Activated T-helper 1 cell treated with anti-CD3 and anti-CD28 coated beads, Interleukin-12 subunit alpha, Interleukin-12 subunit beta, Interleukin-2, Interleukin-4 antibody, amounts not matched to agents 30 ng/mL and 10 ng/mL and 1 ng/mL, durations not matched to agents 14 hours and 24 hours and 36 hours (primary cell): ENCODE measurements at regions not wholly inside any gene's neighbourhood (a gene's known extent, or its start where the extent isn't known, plus 50 kb on each side); places are given as distances from the start of the nearest gene placed in this dataset.

ENCODE experiments used
- DNase-seq: peaks from one replicate; pipeline ENCODE4 v3.0.0; 2021; ENCODE audit warnings: low spot score
- H3K27ac Mint-ChIP-seq: one replicate; pipeline ENCODE4 v1.8.0; 2021; ENCODE audit warnings: mild to moderate bottlenecking, mixed read lengths
- H3K27me3 Mint-ChIP-seq: one replicate; pipeline ENCODE4 v1.8.0; 2022; ENCODE audit warnings: mild to moderate bottlenecking, moderate library complexity, mixed read lengths; ENCODE audit not compliant: insufficient read depth
- H3K36me3 Mint-ChIP-seq: one replicate; pipeline ENCODE4 v1.8.0; 2021; ENCODE audit warnings: low read depth, mixed read lengths
- H3K4me1 Mint-ChIP-seq: one replicate; pipeline ENCODE4 v1.8.0; 2021; ENCODE audit warnings: low read depth, mixed read lengths
- H3K4me3 Mint-ChIP-seq: one replicate; pipeline ENCODE4 v1.8.0; 2021; ENCODE audit warnings: mild to moderate bottlenecking, moderate library complexity, mixed read lengths
- H3K9me3 Mint-ChIP-seq: one replicate; pipeline ENCODE4 v1.8.0; 2021; ENCODE audit warnings: mixed read lengths
- intact Hi-C: fragments of 100-400 bp; cut with micrococcal nuclease; formaldehyde crosslinking; loops from one replicate; pipeline ENCODE4 v1.15.1; 2024

- no peak for DNase-seq
- Mint-ChIP-seq H3K27ac (no peak overlapping the region), H3K9me3 (peaks cover 38% of the 10 kb centered on the region), H3K4me3 (no peak overlapping the region), H3K36me3 (no peaks in the 10 kb centered on the region), H3K27me3 (no peaks in the 10 kb centered on the region), H3K4me1 (no peaks in the 10 kb centered on the region)
- intact Hi-C loops = no loop called here
Observed at GRCh38 chr14:84390010-84390409, 1139.9 kb upstream of the FLRT2 start.

- Mint-ChIP-seq H3K9me3 (peaks cover 31% of the 10 kb centered on the region), H3K4me3 (no peak overlapping the region), H3K4me1 (no peaks in the 10 kb centered on the region), H3K27ac (no peak overlapping the region), H3K36me3 (no peaks in the 10 kb centered on the region), H3K27me3 (no peaks in the 10 kb centered on the region)
- intact Hi-C loops = no loop called here
- DNase-seq = no peak
Observed at GRCh38 chr14:84397631-84398030, 1132.3 kb upstream of the FLRT2 start.

- H3K36me3 Mint-ChIP-seq = no peaks in the 10 kb centered on the region
Observed at GRCh38 chr14:84399296-84399910, 1130.5 kb upstream of the FLRT2 start.

GRCh38 chr14:84401631-84402030, 1128.3 kb upstream of the FLRT2 start:
- Mint-ChIP-seq H3K4me3 (no peak overlapping the region), H3K27me3 (no peaks in the 10 kb centered on the region), H3K27ac (no peak overlapping the region), H3K9me3 (peaks cover 29% of the 10 kb centered on the region), H3K4me1 (no peaks in the 10 kb centered on the region), H3K36me3 (no peaks in the 10 kb centered on the region)
- DNase-seq = no peak
- intact Hi-C loops = no loop called here

More at GRCh38 chr14:84399296-84399910, 1130.5 kb upstream of the FLRT2 start:
- H3K27ac Mint-ChIP-seq = no peak overlapping the region
- H3K9me3 Mint-ChIP-seq = peaks cover 25% of the 10 kb centered on the region
- H3K4me3 Mint-ChIP-seq = no peak overlapping the region
- no peak for DNase-seq
- no peaks in the 10 kb centered on the region for H3K27me3 Mint-ChIP-seq
- intact Hi-C loops = no loop called here
- H3K4me1 Mint-ChIP-seq = no peaks in the 10 kb centered on the region

- Mint-ChIP-seq H3K9me3 (peaks cover 26% of the 10 kb centered on the region), H3K27ac (no peak overlapping the region), H3K4me1 (no peaks in the 10 kb centered on the region), H3K36me3 (no peaks in the 10 kb centered on the region), H3K27me3 (no peaks in the 10 kb centered on the region), H3K4me3 (no peak overlapping the region)
- DNase-seq = no peak
- intact Hi-C loops = no loop called here
Observed at GRCh38 chr14:84403585-84403984, 1126.4 kb upstream of the FLRT2 start.

GRCh38 chr14:84404246-84404645, 1125.7 kb upstream of the FLRT2 start:
- no peak overlapping the region for H3K27ac Mint-ChIP-seq
- H3K4me3 Mint-ChIP-seq = no peak overlapping the region
- DNase-seq = no peak
- intact Hi-C loops = no loop called here
- no peaks in the 10 kb centered on the region for H3K36me3 Mint-ChIP-seq
- no peaks in the 10 kb centered on the region for H3K27me3 Mint-ChIP-seq
- H3K9me3 Mint-ChIP-seq = peaks cover 28% of the 10 kb centered on the region
- no peaks in the 10 kb centered on the region for H3K4me1 Mint-ChIP-seq

- DNase-seq = no peak
- Mint-ChIP-seq H3K4me3 (no peak overlapping the region), H3K4me1 (no peaks in the 10 kb centered on the region), H3K27ac (no peak overlapping the region), H3K36me3 (no peaks in the 10 kb centered on the region), H3K27me3 (no peaks in the 10 kb centered on the region), H3K9me3 (peaks cover 32% of the 10 kb centered on the region)
- intact Hi-C loops = no loop called here
Observed at GRCh38 chr14:84409435-84409834, 1120.5 kb upstream of the FLRT2 start.

GRCh38 chr14:84410344-84410743, 1119.6 kb upstream of the FLRT2 start:
- intact Hi-C loops = no loop called here
- H3K36me3 Mint-ChIP-seq = no peaks in the 10 kb centered on the region
- no peaks in the 10 kb centered on the region for H3K27me3 Mint-ChIP-seq
- DNase-seq = no peak
- H3K4me1 Mint-ChIP-seq = no peaks in the 10 kb centered on the region
- H3K9me3 Mint-ChIP-seq = peaks cover 28% of the 10 kb centered on the region
- no peak overlapping the region for H3K4me3 Mint-ChIP-seq
- no peak overlapping the region for H3K27ac Mint-ChIP-seq

GRCh38 chr14:84420221-84420620, 1109.7 kb upstream of the FLRT2 start:
- Mint-ChIP-seq H3K36me3 (no peaks in the 10 kb centered on the region), H3K9me3 (peaks cover 23% of the 10 kb centered on the region), H3K27me3 (no peaks in the 10 kb centered on the region), H3K4me1 (no peaks in the 10 kb centered on the region), H3K27ac (no peak overlapping the region), H3K4me3 (no peak overlapping the region)
- intact Hi-C loops = no loop called here
- DNase-seq = no peak

- peaks cover 17% of the 10 kb centered on the region for H3K9me3 Mint-ChIP-seq
- H3K27ac Mint-ChIP-seq = no peak overlapping the region
- H3K4me1 Mint-ChIP-seq = no peaks in the 10 kb centered on the region
- DNase-seq = no peak
- intact Hi-C loops = no loop called here
- no peaks in the 10 kb centered on the region for H3K27me3 Mint-ChIP-seq
- H3K4me3 Mint-ChIP-seq = no peak overlapping the region
- H3K36me3 Mint-ChIP-seq = no peaks in the 10 kb centered on the region
Observed at GRCh38 chr14:84421621-84422020, 1108.3 kb upstream of the FLRT2 start.

GRCh38 chr14:84425968-84426367, 1104.0 kb upstream of the FLRT2 start:
- intact Hi-C loops = no loop called here

GRCh38 chr14:84432676-84433075, 1097.3 kb upstream of the FLRT2 start:
- H3K27me3 Mint-ChIP-seq = no peaks in the 10 kb centered on the region
- H3K4me3 Mint-ChIP-seq = no peak overlapping the region
- no peak for DNase-seq
- H3K36me3 Mint-ChIP-seq = no peaks in the 10 kb centered on the region
- H3K27ac Mint-ChIP-seq = no peak overlapping the region
- H3K9me3 Mint-ChIP-seq = peaks cover 18% of the 10 kb centered on the region
- intact Hi-C loops = no loop called here
- no peaks in the 10 kb centered on the region for H3K4me1 Mint-ChIP-seq

More at GRCh38 chr14:84425968-84426367, 1104.0 kb upstream of the FLRT2 start:
- peaks cover 8% of the 10 kb centered on the region for H3K9me3 Mint-ChIP-seq
- H3K4me3 Mint-ChIP-seq = no peak overlapping the region
- H3K27me3 Mint-ChIP-seq = no peaks in the 10 kb centered on the region
- H3K4me1 Mint-ChIP-seq = no peaks in the 10 kb centered on the region
- no peaks in the 10 kb centered on the region for H3K36me3 Mint-ChIP-seq
- H3K27ac Mint-ChIP-seq = no peak overlapping the region
- DNase-seq = no peak

- H3K36me3 Mint-ChIP-seq = no peaks in the 10 kb centered on the region
- intact Hi-C loops = no loop called here
- no peak overlapping the region for H3K4me3 Mint-ChIP-seq
- H3K4me1 Mint-ChIP-seq = no peaks in the 10 kb centered on the region
- no peaks in the 10 kb centered on the region for H3K27me3 Mint-ChIP-seq
- no peak overlapping the region for H3K27ac Mint-ChIP-seq
- H3K9me3 Mint-ChIP-seq = peaks cover 18% of the 10 kb centered on the region
- DNase-seq = no peak
Observed at GRCh38 chr14:84433961-84434360, 1096.0 kb upstream of the FLRT2 start.

- Mint-ChIP-seq H3K27ac (no peak overlapping the region), H3K36me3 (no peaks in the 10 kb centered on the region), H3K4me1 (no peaks in the 10 kb centered on the region), H3K4me3 (no peak overlapping the region), H3K27me3 (no peaks in the 10 kb centered on the region), H3K9me3 (peaks cover 11% of the 10 kb centered on the region)
- intact Hi-C loops = no loop called here
- no peak for DNase-seq
Observed at GRCh38 chr14:84435820-84436324, 1094.1 kb upstream of the FLRT2 start.
